OCI-LY7 (cell line): ENCODE measurements at regions not wholly inside any gene's neighbourhood (a gene's known extent, or its start where the extent isn't known, plus 50 kb on each side); places are given as distances from the start of the nearest gene placed in this dataset.

Experiments used
- CTCF ChIP-seq: fragments of 200-600 bp; sonication (generic); conservative IDR thresholded peaks from 2 replicates; pipeline ENCODE4 v1.5.1; 2014; ENCODE audit warnings: mild to moderate bottlenecking, antibody characterized with exemption, low read length, moderate library complexity, mixed read lengths
- EZH2phosphoT487 ChIP-seq: fragments of 200-600 bp; sonication (generic); IDR thresholded peaks from 2 replicates; pipeline ENCODE4 v1.6.1; 2018; ENCODE audit warnings: low read depth, borderline replicate concordance, mild to moderate bottlenecking, mixed run types, antibody characterized with exemption, low read length, moderate library complexity, mixed read lengths

GRCh38 chr4:3676196-3676595 is 90.0 kb upstream of the ADRA2C start:
- TF ChIP-seq CTCF (no peak), EZH2phosphoT487 (no peak)
